Suprapubic skin (tissue), 4 donors: ENCODE measurements at regions not wholly inside any gene's neighbourhood (a gene's known extent, or its start where the extent isn't known, plus 50 kb on each side); places are given as distances from the start of the nearest gene placed in this dataset.

Source experiments
- CTCF ChIP-seq, 2 donors: fragments of 200-600 bp in 1 of 2; fragments of 450-650 bp in 1 of 2; sonication (generic) in 1 of 2; IDR thresholded peaks; one replicate each; pipeline ENCODE4 v1.5.1; 2016 to 2019; ENCODE audit warnings: antibody characterized with exemption in 2 of 2, mild to moderate bottlenecking in 1 of 2, moderate library complexity in 1 of 2
- EP300 ChIP-seq: sonication (generic); formaldehyde crosslinking; IDR thresholded peaks from one replicate; pipeline ENCODE4 v1.6.1; 2017; ENCODE audit warnings: antibody characterized with exemption
- POLR2A ChIP-seq, 2 donors: fragments of 450-650 bp; IDR thresholded peaks; one replicate each; pipeline ENCODE4 v1.6.1; 2017; ENCODE audit warnings: antibody characterized with exemption in 2 of 2, mild to moderate bottlenecking in 2 of 2, moderate library complexity in 2 of 2
- POLR2AphosphoS5 ChIP-seq, 3 donors: sonication (generic); formaldehyde crosslinking; IDR thresholded peaks; one replicate each; pipeline ENCODE4 v1.6.1; 2017; ENCODE audit warnings: antibody characterized with exemption in 3 of 3

- TF ChIP-seq CTCF (IDR thresholded peaks at IDR 0.05) (no peak), POLR2A (IDR thresholded peaks at IDR 0.05) (no peak), POLR2AphosphoS5 (IDR thresholded peaks at IDR 0.05) (no peak), EP300 (no peak)
Measured at GRCh38 chr5:168227001-168227400, 64.4 kb upstream of the WWC1 start.
